ENCODE measurements at regions not wholly inside any gene's neighbourhood (a gene's known extent, or its start where the extent isn't known, plus 50 kb on each side); places are given as distances from the start of the nearest gene placed in this dataset.
A peak's percentile ranks its signal among the peaks of the same experiment; 100 is the strongest.

DNA sequence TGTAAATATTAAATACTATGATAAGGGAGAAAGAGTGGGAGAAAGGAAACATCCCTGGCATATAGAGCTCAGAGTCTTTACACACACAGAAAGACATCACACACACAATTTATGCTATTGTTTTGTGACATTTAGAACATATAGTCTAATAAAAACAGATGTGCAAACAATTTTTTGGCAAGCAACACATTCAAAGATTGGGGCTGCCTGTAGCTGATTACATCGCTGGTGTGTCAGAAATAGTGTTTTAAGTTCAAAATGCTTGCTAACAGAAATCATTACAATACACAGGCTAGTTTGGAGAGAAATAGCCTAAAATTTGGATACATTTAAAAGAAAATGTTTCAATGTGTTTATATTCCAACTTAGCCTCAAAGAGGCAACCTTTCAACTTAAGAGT lies 256.7 kb upstream of the NPVF start:
- Histone ChIP-seq H3K4me3 (ENCODE audit: low read length) (no peak overlapping the region), H3K4me1 (ENCODE audit: control insufficient read depth, insufficient read depth, low read length) (no peaks in the 10 kb centered on the region), H3K27me3 (ENCODE audit: control insufficient read depth, insufficient read depth) (no peaks in the 10 kb centered on the region), H3K9me3 (ENCODE audit: control insufficient read depth, low read length) (no peaks in the 10 kb centered on the region), H3K27ac (ENCODE audit: low read length) (no peak overlapping the region)
- DNase-seq (no peak), ATAC-seq (no peak)
- 56% methylated on average over 1 of the region's 1 CpG for WGBS
- intact Hi-C loops (cut with DNase I) = no loop called here

DNA sequence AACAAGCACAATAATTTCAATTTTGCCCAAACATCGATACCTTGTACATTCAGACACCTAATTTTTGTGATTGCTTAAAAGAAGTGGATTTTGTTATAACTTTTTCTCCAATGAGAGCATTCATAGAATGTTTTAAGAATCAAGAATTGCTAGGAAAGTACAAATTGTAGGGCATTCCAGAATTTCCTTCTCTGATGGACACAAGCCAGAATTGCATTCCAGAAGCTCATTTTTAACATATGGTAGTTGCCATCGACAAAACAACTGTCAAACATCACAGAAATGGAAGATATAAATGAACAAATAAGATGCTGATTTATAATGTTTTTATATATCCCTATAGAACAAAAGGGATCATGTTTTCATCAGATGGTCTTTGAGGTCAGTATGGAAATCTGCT lies 258.4 kb upstream of the NPVF start:
- no peak for ATAC-seq
- 70% methylated on average over 2 of the region's 2 CpGs for WGBS
- no peaks in the 10 kb centered on the region for H3K9me3 ChIP-seq (ENCODE audit: control insufficient read depth, low read length)
- no peaks in the 10 kb centered on the region for H3K27me3 ChIP-seq (ENCODE audit: control insufficient read depth, insufficient read depth)
- DNase-seq = no peak
- intact Hi-C loops (cut with DNase I) = no loop called here
- no peak overlapping the region for H3K27ac ChIP-seq (ENCODE audit: low read length)
- H3K4me1 ChIP-seq (ENCODE audit: control insufficient read depth, insufficient read depth, low read length) = no peaks in the 10 kb centered on the region
- no peak overlapping the region for H3K4me3 ChIP-seq (ENCODE audit: low read length)

DNA sequence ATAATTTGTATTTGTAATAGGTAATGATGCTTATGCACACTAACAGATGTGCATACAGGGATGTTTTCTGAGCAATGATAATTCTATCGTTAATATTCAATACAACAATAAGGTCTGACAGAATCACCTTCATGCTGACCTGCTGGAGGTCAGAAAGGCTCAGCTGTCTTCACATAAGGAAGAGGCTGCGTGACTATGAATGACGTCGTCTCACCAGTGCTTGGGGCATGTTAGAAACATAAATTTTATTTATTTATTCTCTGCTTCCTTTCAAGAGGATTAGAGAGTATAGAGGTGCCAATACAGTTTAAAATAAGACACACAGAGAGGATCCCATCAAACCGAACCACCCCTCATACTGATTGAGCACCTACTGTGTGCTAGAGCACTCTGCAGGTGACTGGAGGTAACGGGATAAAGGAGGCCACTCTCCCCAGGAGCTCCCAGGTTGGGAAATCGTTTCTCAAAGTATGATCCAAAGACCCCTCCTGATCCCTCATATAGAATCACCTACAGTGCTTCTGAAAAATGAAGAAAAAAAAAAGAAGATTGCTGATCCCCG lies 265.6 kb upstream of the NPVF start:
- WGBS = 91% methylated on average over 8 of the region's 8 CpGs
- H3K4me3 ChIP-seq (ENCODE audit: low read length) = no peak overlapping the region
- intact Hi-C loops (cut with DNase I) = no loop called here
- DNase-seq = no peak
- no peaks in the 10 kb centered on the region for H3K9me3 ChIP-seq (ENCODE audit: control insufficient read depth, low read length)
- no peak overlapping the region for H3K27ac ChIP-seq (ENCODE audit: low read length)
- no peaks in the 10 kb centered on the region for H3K27me3 ChIP-seq (ENCODE audit: control insufficient read depth, insufficient read depth)
- no peak for ATAC-seq
- no peaks in the 10 kb centered on the region for H3K4me1 ChIP-seq (ENCODE audit: control insufficient read depth, insufficient read depth, low read length)

DNA sequence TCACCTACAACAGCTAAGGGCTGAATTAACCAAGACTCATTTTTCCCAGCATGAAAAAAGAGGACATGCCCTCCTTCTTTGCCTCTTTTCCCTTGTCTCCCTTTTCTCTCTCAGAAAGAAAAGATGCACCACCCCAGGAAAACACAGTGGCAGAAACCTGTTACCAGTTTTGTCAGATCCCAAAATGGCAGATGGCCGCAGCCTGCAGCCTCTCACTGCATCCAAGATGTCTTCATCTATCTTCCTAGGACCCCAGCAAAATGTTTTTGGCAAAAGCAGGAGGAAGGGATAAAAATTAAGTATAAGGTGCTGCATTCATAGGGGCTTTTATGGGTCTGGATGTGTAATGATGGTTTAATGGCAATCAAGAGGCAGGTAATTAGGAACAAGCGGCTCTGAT lies 266.6 kb upstream of the NPVF start:
- 93% methylated on average over 2 of the region's 2 CpGs for WGBS
- intact Hi-C loops (cut with DNase I) = no loop called here
- ATAC-seq = no peak

DNA sequence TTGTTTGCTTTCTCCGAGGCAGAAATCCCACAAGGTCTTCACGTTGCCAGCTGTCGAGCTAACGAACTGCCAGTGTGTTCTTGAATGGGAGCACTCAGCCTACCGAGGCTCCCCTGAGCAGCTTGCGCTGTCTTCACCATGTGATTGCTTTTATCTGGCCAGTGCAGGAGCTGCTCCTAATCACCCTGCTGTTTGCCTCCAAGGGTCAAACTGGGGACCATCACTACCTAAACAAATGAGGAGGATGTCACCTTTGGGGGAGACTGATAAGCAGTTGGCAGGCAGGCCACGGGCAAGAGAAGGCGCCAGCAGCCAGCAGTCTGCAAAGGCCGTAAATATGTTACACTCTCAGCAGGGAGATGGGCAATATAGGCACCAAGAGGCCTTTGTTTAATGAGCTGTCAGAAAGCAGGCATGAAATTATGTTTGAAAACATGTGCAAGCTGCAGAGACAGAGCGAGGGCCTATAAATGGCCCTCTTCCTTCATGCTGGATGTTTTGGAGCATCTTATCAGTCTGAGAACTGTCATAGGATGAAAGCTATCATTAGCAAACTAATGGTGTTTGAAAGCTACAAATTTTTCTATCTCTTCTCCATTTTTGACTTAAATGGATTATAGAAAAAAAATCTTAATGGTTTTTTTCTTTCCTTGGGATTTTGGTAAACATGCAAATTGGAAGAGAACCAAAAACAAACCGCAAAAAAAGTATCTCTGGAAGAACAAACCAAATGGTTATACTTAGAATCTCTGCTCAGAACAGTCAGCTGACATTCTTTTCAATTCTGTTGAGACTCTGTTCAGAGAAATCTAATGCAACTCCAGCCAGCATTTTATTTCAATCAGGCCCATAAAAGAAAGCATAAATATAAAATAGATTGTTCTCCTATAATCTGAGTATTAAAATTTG lies 267.3 kb upstream of the NPVF start:
- peak overlapping the region; percentile 30 for H3K27ac ChIP-seq (ENCODE audit: low read length)
- DNase-seq (peak in 2 of 3 donors; percentile 55 to 64), ATAC-seq (peak; percentile 83 to 86)
- H3K4me3 ChIP-seq (ENCODE audit: low read length) = no peak overlapping the region
- H3K27me3 ChIP-seq (ENCODE audit: control insufficient read depth, insufficient read depth) = no peaks in the 10 kb centered on the region
- H3K9me3 ChIP-seq (ENCODE audit: control insufficient read depth, low read length) = no peaks in the 10 kb centered on the region
- WGBS = 32% methylated on average over 11 of the region's 11 CpGs
- H3K4me1 ChIP-seq (ENCODE audit: control insufficient read depth, insufficient read depth, low read length) = no peaks in the 10 kb centered on the region
- intact Hi-C loops (cut with DNase I) = no loop called here

More for the DNA sequence above, 266.6 kb upstream of the NPVF start:
- no peaks in the 10 kb centered on the region for H3K4me1 ChIP-seq (ENCODE audit: control insufficient read depth, insufficient read depth, low read length)
- H3K9me3 ChIP-seq (ENCODE audit: control insufficient read depth, low read length) = no peaks in the 10 kb centered on the region
- no peak for DNase-seq
- H3K27me3 ChIP-seq (ENCODE audit: control insufficient read depth, insufficient read depth) = no peaks in the 10 kb centered on the region
- H3K27ac ChIP-seq (ENCODE audit: low read length) = peak overlapping the region; percentile 30
- H3K4me3 ChIP-seq (ENCODE audit: low read length) = no peak overlapping the region

DNA sequence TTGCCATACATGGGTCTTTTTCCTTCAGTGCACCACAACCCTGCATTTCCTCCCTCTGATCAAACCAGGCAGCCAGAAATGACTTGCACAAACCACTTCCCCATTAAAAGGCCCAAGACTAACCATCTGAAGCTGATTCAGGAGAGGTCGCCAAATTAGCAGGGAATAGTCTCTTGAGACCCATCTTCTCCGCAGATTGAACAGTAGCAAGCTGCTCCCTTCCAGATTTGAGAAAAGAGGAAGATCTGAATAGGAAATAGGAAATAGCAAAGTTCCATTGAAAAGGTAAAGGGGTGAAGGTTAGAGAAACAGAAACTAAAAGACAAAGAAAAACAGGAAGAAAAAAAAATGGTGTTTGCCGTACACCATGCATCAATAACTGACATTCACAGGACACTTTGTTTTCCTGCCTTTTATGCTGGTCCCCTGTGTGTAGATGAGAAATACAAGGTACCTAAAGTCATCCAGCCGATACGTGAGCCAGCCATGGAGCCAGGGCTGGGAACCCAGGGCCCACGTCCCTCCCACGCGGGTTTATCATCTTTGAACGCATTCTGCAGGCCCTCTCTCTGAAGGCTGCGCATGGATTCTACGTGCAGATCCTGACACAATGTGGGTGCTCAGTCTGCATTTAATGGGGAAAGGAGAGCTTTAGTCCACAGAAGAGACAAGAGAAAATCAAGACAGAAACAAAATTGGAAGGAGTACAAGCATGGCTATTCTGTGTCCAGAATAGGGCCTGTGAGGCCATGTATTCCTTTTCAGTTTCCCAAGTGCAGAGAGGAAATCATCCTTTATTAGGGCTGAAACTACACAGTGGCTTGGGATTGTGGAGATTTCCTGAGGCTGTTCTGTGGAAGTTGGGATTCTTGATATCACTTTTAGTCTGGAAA lies 268.4 kb upstream of the NPVF start:
- ATAC-seq (peak in 1 of 2 donors; percentile 47), DNase-seq (no peak)
- Histone ChIP-seq H3K4me1 (ENCODE audit: control insufficient read depth, insufficient read depth, low read length) (no peaks in the 10 kb centered on the region), H3K27ac (ENCODE audit: low read length) (no peak overlapping the region), H3K9me3 (ENCODE audit: control insufficient read depth, low read length) (no peaks in the 10 kb centered on the region), H3K4me3 (ENCODE audit: low read length) (no peak overlapping the region), H3K27me3 (ENCODE audit: control insufficient read depth, insufficient read depth) (no peaks in the 10 kb centered on the region)
- intact Hi-C loops (cut with DNase I) = no loop called here
- WGBS = 57% methylated on average over 11 of the region's 11 CpGs

DNA sequence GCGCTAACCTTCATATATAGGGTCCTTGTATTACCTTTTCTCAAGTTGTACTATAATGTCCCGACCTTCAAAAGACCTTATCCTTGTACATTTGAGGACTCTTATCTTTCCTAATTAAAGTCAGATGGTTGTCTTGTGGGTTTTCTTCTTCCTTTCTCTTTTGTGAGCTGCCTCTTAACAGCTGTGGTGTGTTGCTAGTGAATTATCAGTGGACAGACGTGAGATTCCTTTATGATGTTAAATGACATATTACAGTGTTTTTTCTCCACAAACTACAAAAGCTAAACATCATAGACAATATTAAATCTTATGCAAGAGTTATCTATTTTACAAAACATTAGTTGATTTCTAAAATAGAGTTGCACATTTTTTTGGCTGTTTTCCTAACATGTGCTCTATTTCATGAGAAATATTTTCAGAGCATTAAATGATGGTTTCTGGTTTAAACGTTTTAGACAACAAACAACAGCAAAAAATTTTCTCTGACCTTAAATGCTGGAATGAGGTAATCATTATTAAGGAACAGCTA lies 272.2 kb upstream of the NPVF start:
- 58% methylated on average over 4 of the region's 4 CpGs for WGBS
- DNase-seq = no peak
- Histone ChIP-seq H3K4me3 (ENCODE audit: low read length) (no peak overlapping the region), H3K9me3 (ENCODE audit: control insufficient read depth, low read length) (no peaks in the 10 kb centered on the region), H3K27me3 (ENCODE audit: control insufficient read depth, insufficient read depth) (no peaks in the 10 kb centered on the region), H3K4me1 (ENCODE audit: control insufficient read depth, insufficient read depth, low read length) (no peaks in the 10 kb centered on the region), H3K27ac (ENCODE audit: low read length) (no peak overlapping the region)
- ATAC-seq = no peak
- intact Hi-C loops (cut with DNase I) = no loop called here

DNA sequence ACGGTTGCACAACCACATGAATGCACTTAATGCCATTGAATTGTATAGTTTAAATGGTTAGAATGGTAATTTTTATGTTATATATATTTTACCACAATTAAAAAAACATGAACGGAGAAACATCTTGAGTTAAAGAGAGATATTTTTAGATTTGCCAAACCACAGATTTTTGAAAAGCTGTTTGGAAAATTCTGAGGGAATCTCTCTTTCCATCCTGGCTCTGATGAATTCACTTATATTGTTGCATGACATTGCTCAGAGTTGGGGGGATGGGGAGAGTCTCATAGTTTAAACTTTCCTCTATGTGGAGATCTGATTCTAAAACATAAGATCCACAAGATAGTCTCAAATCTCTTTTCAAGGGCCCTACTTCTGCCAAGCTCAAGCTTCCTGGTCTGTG lies 275.0 kb upstream of the NPVF start:
- 80% methylated on average over 2 of the region's 2 CpGs for WGBS
- Histone ChIP-seq H3K27ac (ENCODE audit: low read length) (no peak overlapping the region), H3K27me3 (ENCODE audit: control insufficient read depth, insufficient read depth) (no peaks in the 10 kb centered on the region), H3K4me1 (ENCODE audit: control insufficient read depth, insufficient read depth, low read length) (no peaks in the 10 kb centered on the region), H3K4me3 (ENCODE audit: low read length) (no peak overlapping the region), H3K9me3 (ENCODE audit: control insufficient read depth, low read length) (no peaks in the 10 kb centered on the region)
- ATAC-seq = no peak
- intact Hi-C loops (cut with DNase I) = no loop called here
- DNase-seq = no peak

DNA sequence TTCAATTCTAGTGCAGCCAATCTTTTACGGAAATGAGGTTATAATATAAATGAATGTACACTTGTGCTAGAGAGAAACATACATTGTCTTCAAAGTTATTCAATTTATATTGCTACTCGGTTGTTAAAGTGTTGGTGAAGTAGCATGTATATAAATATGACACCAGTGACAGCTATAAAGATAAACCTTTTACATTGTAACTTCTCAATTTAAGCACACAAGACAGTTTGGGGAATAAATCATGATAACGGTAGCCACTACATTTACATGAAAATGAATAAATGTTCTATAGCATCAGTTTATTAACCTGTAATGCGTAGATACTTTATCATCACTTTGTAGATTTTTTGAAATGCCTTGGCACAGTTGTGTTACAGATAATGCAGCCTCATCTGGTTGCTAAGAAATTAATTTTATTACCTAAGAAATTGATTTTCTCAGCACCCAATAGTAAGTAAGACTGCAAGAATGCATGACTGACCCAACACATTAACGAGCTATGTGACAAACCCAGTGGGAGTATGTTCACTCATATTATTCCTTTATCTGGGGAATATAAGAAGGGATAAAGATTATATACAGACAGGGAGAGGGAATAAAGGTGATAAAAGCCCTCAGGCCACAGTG lies 283.9 kb upstream of the NPVF start:
- DNase-seq (no peak), ATAC-seq (no peak)
- Histone ChIP-seq H3K9me3 (ENCODE audit: control insufficient read depth, low read length) (no peaks in the 10 kb centered on the region), H3K4me3 (ENCODE audit: low read length) (no peak overlapping the region), H3K4me1 (ENCODE audit: control insufficient read depth, insufficient read depth, low read length) (no peaks in the 10 kb centered on the region), H3K27me3 (ENCODE audit: control insufficient read depth, insufficient read depth) (no peaks in the 10 kb centered on the region), H3K27ac (ENCODE audit: low read length) (no peak overlapping the region)
- WGBS = 73% methylated on average over 5 of the region's 5 CpGs
- intact Hi-C loops (cut with DNase I) = no loop called here

DNA sequence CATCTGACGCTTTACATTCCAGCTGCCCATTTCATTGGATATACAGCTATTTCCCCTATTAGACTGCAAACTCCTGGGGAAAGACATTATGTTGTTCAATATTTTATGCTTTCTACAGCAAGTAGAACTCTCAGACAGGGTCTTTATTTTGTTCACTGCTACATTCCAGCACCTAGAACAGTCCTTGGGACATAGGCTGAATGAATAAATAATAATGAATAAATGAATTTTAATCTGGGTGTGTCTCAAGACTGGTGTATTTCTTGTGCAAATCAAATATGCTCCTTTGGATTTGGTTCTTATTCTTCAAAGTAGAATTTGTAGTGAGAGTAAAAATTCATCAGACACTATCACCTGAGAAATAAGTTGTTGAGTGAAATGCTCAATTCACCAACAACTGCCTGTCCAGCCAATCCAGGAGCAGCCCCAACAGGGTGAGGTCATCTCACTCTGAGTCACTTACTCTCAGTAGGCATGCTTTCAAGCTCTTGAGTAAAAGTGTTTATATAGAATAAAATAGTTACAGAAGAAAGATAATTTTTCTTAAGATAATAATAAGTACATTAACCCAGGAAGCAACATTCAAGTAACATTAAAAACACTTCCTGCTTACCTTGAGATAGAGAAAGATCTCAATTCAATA lies 287.5 kb upstream of the NPVF start:
- H3K4me1 ChIP-seq (ENCODE audit: control insufficient read depth, insufficient read depth, low read length) = no peaks in the 10 kb centered on the region
- no peaks in the 10 kb centered on the region for H3K9me3 ChIP-seq (ENCODE audit: control insufficient read depth, low read length)
- DNase-seq (no peak), ATAC-seq (no peak)
- no peak overlapping the region for H3K27ac ChIP-seq (ENCODE audit: low read length)
- no peaks in the 10 kb centered on the region for H3K27me3 ChIP-seq (ENCODE audit: control insufficient read depth, insufficient read depth)
- 97% methylated on average over 1 of the region's 1 CpG for WGBS
- intact Hi-C loops (cut with DNase I) = no loop called here
- no peak overlapping the region for H3K4me3 ChIP-seq (ENCODE audit: low read length)

Measured in right cardiac atrium (tissue), 5 donors.